Hepatocyte (in vitro differentiated cells): ENCODE measurements at regions not wholly inside any gene's neighbourhood (a gene's known extent, or its start where the extent isn't known, plus 50 kb on each side); places are given as distances from the start of the nearest gene placed in this dataset.
"Not testable (repeated sequence)": the region's sequence is repeated elsewhere in the genome, so short reads cannot be mapped to it uniquely, and the experiment has no call there.

Source experiments
- DNase-seq: peaks from one replicate; pipeline ENCODE4 v3.0.0-alpha.2; 2016; ENCODE audit warnings: low spot score
- H2AFZ ChIP-seq: fragments of 200-600 bp; sonication (generic); 2 replicates; pipeline ENCODE4 v1.6.0; 2016; ENCODE audit warnings: antibody characterized with exemption, mild to moderate bottlenecking
- H3K27ac ChIP-seq: fragments of 200-600 bp; sonication (generic); 2 replicates; pipeline ENCODE4 v1.5.1; 2016; ENCODE audit warnings: mild to moderate bottlenecking
- H3K27me3 ChIP-seq: fragments of 200-600 bp; sonication (generic); 2 replicates; pipeline ENCODE4 v1.6.1; 2016
- H3K36me3 ChIP-seq: fragments of 200-600 bp; sonication (generic); replicated peaks from 2 replicates; pipeline ENCODE4 v1.5.1; 2016; ENCODE audit warnings: low read depth; ENCODE audit not compliant: insufficient read depth
- H3K4me1 ChIP-seq: fragments of 200-600 bp; sonication (generic); 2 replicates; pipeline ENCODE4 v1.5.1; 2016; ENCODE audit warnings: mild to moderate bottlenecking, moderate library complexity; ENCODE audit not compliant: insufficient read depth
- H3K4me2 ChIP-seq: fragments of 200-600 bp; sonication (generic); 2 replicates; pipeline ENCODE4 v1.6.0; 2016
- H3K4me3 ChIP-seq: fragments of 200-600 bp; sonication (generic); 2 replicates; pipeline ENCODE4 v1.5.1; 2016; ENCODE audit warnings: mild to moderate bottlenecking
- H3K79me2 ChIP-seq: fragments of 200-600 bp; sonication (generic); 2 replicates; pipeline ENCODE4 v1.6.0; 2017; ENCODE audit warnings: mild to moderate bottlenecking
- H3K9me2 ChIP-seq: fragments of 200-600 bp; sonication (generic); replicated peaks from 2 replicates; pipeline ENCODE4 v1.6.0; 2017; ENCODE audit warnings: mild to moderate bottlenecking; ENCODE audit not compliant: insufficient read depth
- H3K9me3 ChIP-seq: fragments of 200-600 bp; sonication (generic); 2 replicates; pipeline ENCODE4 v1.5.1; 2016; ENCODE audit warnings: low read depth, mild to moderate bottlenecking
- H4K20me1 ChIP-seq: fragments of 200-600 bp; sonication (generic); 2 replicates; pipeline ENCODE4 v1.6.0; 2016; ENCODE audit warnings: mild to moderate bottlenecking; ENCODE audit not compliant: insufficient read depth, poor library complexity, severe bottlenecking
- EZH2 ChIP-seq: fragments of 200-600 bp; sonication (generic); IDR thresholded peaks from 2 replicates; pipeline ENCODE4 v1.6.1; 2016; ENCODE audit warnings: antibody characterized with exemption, mild to moderate bottlenecking, borderline replicate concordance
- EZH2phosphoT487 ChIP-seq: fragments of 200-600 bp; sonication (generic); IDR thresholded peaks from one replicate; pipeline ENCODE4 v1.6.1; 2018; ENCODE audit warnings: antibody characterized with exemption, mild to moderate bottlenecking, low read depth, moderate library complexity; ENCODE audit not compliant: unreplicated experiment, severe bottlenecking
- WGBS: methylation state at CpG from one replicate; pipeline ENCODE4 v1.1.6; 2016; ENCODE audit warnings: low lambda C conversion rate; ENCODE audit errors: missing lambda C conversion rate; 5-methylcytosine and 5-hydroxymethylcytosine counted together
- TF ChIP-seq, protein P1 (sequence below): fragments of 200-600 bp; sonication (generic); IDR thresholded peaks from 2 replicates; pipeline ENCODE4 v1.5.1; 2016; ENCODE audit warnings: antibody characterized with exemption, mild to moderate bottlenecking; ENCODE audit not compliant: poor library complexity

DNA sequence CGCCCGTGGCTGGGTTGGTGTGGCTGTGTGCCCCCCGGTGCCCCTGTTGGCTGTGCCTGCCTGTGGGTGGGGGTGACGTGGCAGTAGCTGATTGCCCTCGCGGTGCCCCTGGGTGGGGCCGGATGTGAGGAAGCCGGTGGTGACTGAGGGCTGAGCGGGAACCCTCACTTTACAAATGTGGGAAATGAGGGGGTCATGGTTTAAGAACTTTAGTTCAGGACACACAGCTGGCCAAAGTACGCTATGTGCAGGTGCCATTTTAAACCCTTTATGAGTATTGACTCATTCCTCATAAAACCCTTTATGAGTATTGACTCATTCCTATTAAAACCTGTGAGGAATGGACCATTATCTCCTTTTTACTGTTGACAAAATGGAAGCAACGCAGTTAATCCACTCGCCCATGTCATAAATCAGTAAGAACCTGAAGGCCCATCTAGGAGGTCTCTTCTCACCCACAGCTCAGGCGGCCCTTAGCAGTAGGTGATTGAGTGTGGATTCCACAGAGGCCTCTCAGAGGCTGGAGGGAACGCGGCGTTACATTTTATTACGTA is 290.1 kb upstream of the COBL start:
- TF ChIP-seq EZH2phosphoT487 = peak; percentile 80
- TF ChIP-seq, protein P1, sequence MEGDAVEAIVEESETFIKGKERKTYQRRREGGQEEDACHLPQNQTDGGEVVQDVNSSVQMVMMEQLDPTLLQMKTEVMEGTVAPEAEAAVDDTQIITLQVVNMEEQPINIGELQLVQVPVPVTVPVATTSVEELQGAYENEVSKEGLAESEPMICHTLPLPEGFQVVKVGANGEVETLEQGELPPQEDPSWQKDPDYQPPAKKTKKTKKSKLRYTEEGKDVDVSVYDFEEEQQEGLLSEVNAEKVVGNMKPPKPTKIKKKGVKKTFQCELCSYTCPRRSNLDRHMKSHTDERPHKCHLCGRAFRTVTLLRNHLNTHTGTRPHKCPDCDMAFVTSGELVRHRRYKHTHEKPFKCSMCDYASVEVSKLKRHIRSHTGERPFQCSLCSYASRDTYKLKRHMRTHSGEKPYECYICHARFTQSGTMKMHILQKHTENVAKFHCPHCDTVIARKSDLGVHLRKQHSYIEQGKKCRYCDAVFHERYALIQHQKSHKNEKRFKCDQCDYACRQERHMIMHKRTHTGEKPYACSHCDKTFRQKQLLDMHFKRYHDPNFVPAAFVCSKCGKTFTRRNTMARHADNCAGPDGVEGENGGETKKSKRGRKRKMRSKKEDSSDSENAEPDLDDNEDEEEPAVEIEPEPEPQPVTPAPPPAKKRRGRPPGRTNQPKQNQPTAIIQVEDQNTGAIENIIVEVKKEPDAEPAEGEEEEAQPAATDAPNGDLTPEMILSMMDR = no peak
- no peaks in the 10 kb centered on the region for H3K79me2 ChIP-seq
- DNase-seq = peak; percentile 79
- H3K27ac ChIP-seq = peak overlapping the region; percentile 82
- no peaks in the 10 kb centered on the region for H3K9me3 ChIP-seq
- no peaks in the 10 kb centered on the region for H3K27me3 ChIP-seq
- WGBS = 41% methylated on average over 17 of the region's 17 CpGs
- H2AFZ ChIP-seq = no peak overlapping the region
- H3K4me3 ChIP-seq = no peak overlapping the region
- peaks cover 14% of the 10 kb centered on the region for H3K4me1 ChIP-seq
- no peak overlapping the region for H3K4me2 ChIP-seq
- H4K20me1 ChIP-seq = no peaks in the 10 kb centered on the region
- H3K9me2 ChIP-seq = no peaks in the 10 kb centered on the region
- H3K36me3 ChIP-seq = no peaks in the 10 kb centered on the region

DNA sequence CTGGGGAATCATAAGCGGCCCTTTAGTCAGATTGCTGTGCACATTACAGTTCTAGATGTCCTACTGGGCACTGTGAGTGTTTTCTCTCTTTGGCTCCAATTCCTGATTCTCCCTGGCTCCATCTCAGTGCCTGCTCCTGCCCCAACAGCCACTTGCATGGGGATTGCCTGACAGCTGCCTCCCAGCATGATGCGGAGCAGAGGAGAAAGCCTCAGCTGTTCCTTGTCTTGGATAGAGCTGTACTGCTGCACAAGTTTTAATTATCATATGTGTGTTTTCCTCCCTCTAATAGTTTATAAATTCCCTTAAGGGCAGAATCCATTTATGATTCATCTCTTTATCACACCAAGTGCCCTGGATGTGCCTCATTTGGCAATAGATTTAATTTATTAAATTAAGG is 285.8 kb upstream of the COBL start:
- Histone ChIP-seq H3K9me2 (no peaks in the 10 kb centered on the region), H3K27me3 (no peaks in the 10 kb centered on the region), H3K4me3 (no peak overlapping the region), H3K4me1 (peaks cover 9% of the 10 kb centered on the region), H4K20me1 (no peaks in the 10 kb centered on the region), H3K4me2 (no peak overlapping the region), H3K36me3 (no peaks in the 10 kb centered on the region), H3K79me2 (no peaks in the 10 kb centered on the region), H3K9me3 (no peaks in the 10 kb centered on the region), H2AFZ (no peak overlapping the region), H3K27ac (no peak overlapping the region)
- DNase-seq = no peak
- TF ChIP-seq, protein P1 = no peak
- TF ChIP-seq EZH2 = no peak
- TF ChIP-seq EZH2phosphoT487 = no peak
- WGBS = 93% methylated on average over 2 of the region's 2 CpGs

GRCh38 chr7:51601461-51601860 is 284.9 kb upstream of the COBL start:
- WGBS = 91% methylated on average over 3 of the region's 3 CpGs
- DNase-seq = no peak
- Histone ChIP-seq H2AFZ (no peak overlapping the region), H3K27ac (no peak overlapping the region), H4K20me1 (no peaks in the 10 kb centered on the region), H3K4me1 (peaks cover 5% of the 10 kb centered on the region), H3K9me3 (no peaks in the 10 kb centered on the region), H3K9me2 (no peaks in the 10 kb centered on the region), H3K36me3 (no peaks in the 10 kb centered on the region), H3K4me3 (no peak overlapping the region), H3K27me3 (no peaks in the 10 kb centered on the region), H3K79me2 (no peaks in the 10 kb centered on the region), H3K4me2 (no peak overlapping the region)
- no peak for TF ChIP-seq EZH2phosphoT487
- TF ChIP-seq, protein P1 = no peak
- no peak for TF ChIP-seq EZH2

- H3K9me2 ChIP-seq, H3K4me1 ChIP-seq, H3K9me3 ChIP-seq, H3K79me2 ChIP-seq, H4K20me1 ChIP-seq, H3K4me2 ChIP-seq, H3K27me3 ChIP-seq, H3K27ac ChIP-seq, H2AFZ ChIP-seq, H3K36me3 ChIP-seq, H3K4me3 ChIP-seq, DNase-seq: not testable (repeated sequence)
- WGBS = 82% methylated on average over 9 of the region's 9 CpGs
These were observed 283.3 kb upstream of the COBL start for GRCh38 chr7:51599935-51600334.
